Stimulated activated naive CD8-positive, alpha-beta T cell treated with anti-CD3 and anti-CD28 coated beads, Interleukin-15, Interleukin-2, amounts not matched to agents 100 ng/mL and 50 ng/mL, for 24 hours (primary cell): ENCODE measurements at regions not wholly inside any gene's neighbourhood (a gene's known extent, or its start where the extent isn't known, plus 50 kb on each side); places are given as distances from the start of the nearest gene placed in this dataset.
"Not testable (repeated sequence)": the region's sequence is repeated elsewhere in the genome, so short reads cannot be mapped to it uniquely, and the experiment has no call there.

Source experiments
- H3K27ac Mint-ChIP-seq: one replicate; pipeline ENCODE4 v1.8.0; 2021; ENCODE audit warnings: mild to moderate bottlenecking, mixed read lengths
- H3K27me3 Mint-ChIP-seq: one replicate; pipeline ENCODE4 v1.8.0; 2021; ENCODE audit warnings: mixed read lengths
- H3K36me3 Mint-ChIP-seq: one replicate; pipeline ENCODE4 v1.8.0; 2021; ENCODE audit warnings: low read depth, mixed read lengths
- H3K4me1 Mint-ChIP-seq: one replicate; pipeline ENCODE4 v1.8.0; 2021; ENCODE audit warnings: low read depth, mixed read lengths
- H3K4me3 Mint-ChIP-seq: one replicate; pipeline ENCODE4 v1.8.0; 2021; ENCODE audit warnings: mild to moderate bottlenecking, mixed read lengths
- H3K9me3 Mint-ChIP-seq: one replicate; pipeline ENCODE4 v1.8.0; 2021; ENCODE audit warnings: mixed read lengths

DNA sequence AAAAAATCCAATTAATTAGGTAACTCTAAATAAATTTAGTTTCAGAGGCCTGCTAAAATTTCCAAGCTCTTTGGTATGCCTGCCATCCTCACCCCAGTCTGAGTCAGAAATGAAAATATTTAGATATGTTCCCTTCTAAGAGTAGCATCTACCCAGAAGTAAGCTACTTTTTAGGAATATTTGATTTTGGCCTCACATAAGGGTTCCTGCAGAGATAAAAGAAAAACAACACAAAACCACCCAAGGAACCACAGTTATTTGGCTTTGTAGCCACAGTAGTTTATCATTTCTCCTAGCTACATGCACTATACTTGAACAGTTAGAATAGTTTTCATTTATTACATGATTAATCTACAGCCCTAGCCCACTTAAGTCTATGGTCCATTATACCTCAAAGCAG lies 192.6 kb upstream of the FAM241A start:
- no peak overlapping the region for H3K4me3 Mint-ChIP-seq
- no peak overlapping the region for H3K27ac Mint-ChIP-seq
- H3K9me3 Mint-ChIP-seq = no peaks in the 10 kb centered on the region
- H3K4me1 Mint-ChIP-seq = no peaks in the 10 kb centered on the region
- H3K36me3 Mint-ChIP-seq = no peaks in the 10 kb centered on the region
- peaks cover 4% of the 10 kb centered on the region for H3K27me3 Mint-ChIP-seq

DNA sequence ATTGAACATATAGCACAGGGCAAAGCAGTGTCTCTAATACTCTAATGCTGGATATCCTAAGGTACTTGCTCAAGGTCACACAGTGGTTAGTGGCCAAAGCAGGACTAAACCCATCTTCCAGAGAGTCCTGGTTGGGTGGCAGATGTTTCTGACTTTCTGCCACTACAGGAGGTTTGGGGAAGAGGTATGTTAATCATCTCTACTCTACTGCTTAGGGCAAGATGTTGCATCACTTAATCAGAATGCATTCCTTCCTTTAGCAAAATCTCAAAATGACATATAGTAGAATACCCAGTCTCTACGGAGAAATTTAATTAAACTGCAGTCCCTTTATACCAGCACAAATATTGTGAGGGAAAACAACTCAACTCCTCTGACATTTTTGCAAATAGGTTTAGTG lies 190.7 kb upstream of the FAM241A start:
- Mint-ChIP-seq H3K36me3 (no peaks in the 10 kb centered on the region), H3K4me3 (no peak overlapping the region)

DNA sequence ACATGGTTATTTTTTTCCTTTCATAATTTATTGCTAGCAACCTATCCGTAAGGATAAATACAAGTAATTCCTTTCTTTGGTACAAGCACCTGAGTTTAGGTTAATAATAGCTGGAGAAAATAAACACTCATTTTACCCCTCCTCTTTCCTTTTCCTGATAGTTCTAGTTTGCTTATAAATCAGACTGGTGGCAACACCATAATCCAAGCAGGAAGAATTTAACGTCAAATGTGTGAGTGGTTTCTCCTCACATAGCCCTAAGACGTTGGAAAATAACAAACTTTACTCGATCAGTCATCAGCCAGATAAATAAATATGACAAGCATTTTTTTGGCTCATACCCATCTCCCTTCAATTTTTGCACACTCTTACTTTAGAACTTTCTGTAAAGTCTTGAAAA lies 190.3 kb upstream of the FAM241A start:
- H3K27ac Mint-ChIP-seq = no peak overlapping the region
- no peaks in the 10 kb centered on the region for H3K36me3 Mint-ChIP-seq
- no peak overlapping the region for H3K4me3 Mint-ChIP-seq
- peaks cover 4% of the 10 kb centered on the region for H3K27me3 Mint-ChIP-seq
- no peaks in the 10 kb centered on the region for H3K9me3 Mint-ChIP-seq
- no peaks in the 10 kb centered on the region for H3K4me1 Mint-ChIP-seq

More for the DNA sequence above, 190.7 kb upstream of the FAM241A start:
- peaks cover 4% of the 10 kb centered on the region for H3K27me3 Mint-ChIP-seq
- no peaks in the 10 kb centered on the region for H3K4me1 Mint-ChIP-seq
- H3K27ac Mint-ChIP-seq = no peak overlapping the region
- no peaks in the 10 kb centered on the region for H3K9me3 Mint-ChIP-seq

DNA sequence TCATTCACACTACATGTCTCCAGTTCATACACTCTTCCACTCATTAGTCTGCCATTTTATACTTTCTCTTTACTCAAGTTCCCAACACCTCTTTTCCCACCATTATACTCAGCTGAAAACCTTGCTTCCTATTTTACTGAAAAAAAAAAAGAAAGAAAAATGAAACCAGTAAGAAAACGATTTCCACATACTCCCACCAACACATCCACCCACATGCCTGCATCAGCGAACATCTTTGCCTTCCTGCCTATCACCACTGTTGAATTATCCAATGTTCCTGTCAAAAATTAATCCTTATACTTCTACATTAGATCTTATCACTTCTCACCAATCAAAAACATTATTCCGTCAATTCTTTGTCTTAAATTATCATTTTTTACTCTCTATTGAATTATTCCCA lies 188.1 kb upstream of the FAM241A start:
- no peak overlapping the region for H3K4me3 Mint-ChIP-seq
- no peak overlapping the region for H3K27ac Mint-ChIP-seq
- no peaks in the 10 kb centered on the region for H3K4me1 Mint-ChIP-seq
- H3K9me3 Mint-ChIP-seq = no peaks in the 10 kb centered on the region
- H3K36me3 Mint-ChIP-seq = no peaks in the 10 kb centered on the region
- peaks cover 4% of the 10 kb centered on the region for H3K27me3 Mint-ChIP-seq

DNA sequence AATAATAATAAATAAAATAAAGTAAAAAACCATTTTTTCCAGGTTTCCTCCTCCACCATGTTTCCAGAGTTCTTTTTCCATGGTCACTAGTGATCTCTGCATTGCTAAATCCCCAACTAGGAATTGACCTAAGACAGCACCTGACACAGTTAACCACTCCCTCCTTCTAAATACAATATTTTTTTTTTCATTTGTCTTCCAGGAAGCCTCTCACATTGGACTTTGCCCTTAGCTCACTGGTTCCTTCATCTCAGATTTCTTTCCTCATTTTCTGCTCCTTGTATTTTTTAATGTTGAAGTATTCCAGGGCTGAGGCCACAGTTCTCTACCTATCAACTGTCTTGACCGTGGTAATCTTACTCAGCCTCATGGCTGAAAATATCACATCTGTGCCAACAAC lies 187.3 kb upstream of the FAM241A start:
- no peak overlapping the region for H3K27ac Mint-ChIP-seq

DNA sequence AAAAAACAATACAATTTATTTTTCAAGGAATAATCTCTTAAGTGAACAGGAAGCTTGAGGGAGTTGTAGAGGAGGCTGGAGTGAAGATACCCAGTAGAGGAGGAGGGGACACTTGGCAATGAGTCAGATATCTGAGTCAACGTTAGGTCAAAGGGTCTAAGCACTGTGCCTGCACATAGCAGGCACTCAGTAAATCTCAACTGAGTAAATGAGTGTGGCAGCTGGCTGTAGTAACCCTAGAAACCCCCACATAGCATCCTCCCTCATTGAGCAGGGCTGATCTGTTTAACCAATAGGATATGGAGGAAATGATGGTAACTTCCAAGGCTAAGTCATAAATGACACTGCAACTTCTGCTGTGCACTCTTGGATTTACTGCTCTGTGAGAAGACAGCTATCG lies 186.0 kb upstream of the FAM241A start:
- Mint-ChIP-seq H3K27me3 (no peaks in the 10 kb centered on the region), H3K4me1 (no peaks in the 10 kb centered on the region), H3K27ac (no peak overlapping the region), H3K4me3 (no peak overlapping the region), H3K9me3 (no peaks in the 10 kb centered on the region), H3K36me3 (no peaks in the 10 kb centered on the region)

More for the DNA sequence above, 187.3 kb upstream of the FAM241A start:
- Mint-ChIP-seq H3K27me3 (peaks cover 4% of the 10 kb centered on the region), H3K4me3 (no peak overlapping the region), H3K4me1 (no peaks in the 10 kb centered on the region), H3K9me3 (no peaks in the 10 kb centered on the region), H3K36me3 (no peaks in the 10 kb centered on the region)

DNA sequence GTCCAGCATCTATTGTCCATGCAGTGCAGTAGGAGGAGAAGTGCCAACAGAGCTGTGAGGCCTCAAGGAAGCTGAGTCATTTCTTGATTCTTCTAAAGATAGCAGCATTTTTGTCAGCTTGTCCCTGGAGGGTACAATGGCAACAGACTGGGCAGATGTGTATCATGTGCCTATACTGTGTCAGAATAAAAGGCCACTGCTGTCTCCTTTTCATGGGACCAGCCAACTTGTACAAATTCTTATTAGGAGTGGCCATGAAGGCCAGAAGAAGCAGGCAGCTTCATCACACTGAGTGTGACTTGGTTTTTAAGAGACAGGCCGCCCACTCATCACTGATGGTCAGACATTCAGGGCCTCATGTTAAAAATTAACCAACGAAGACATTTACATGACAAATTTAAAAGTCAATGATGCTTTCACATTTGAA lies 185.0 kb upstream of the FAM241A start:
- H3K4me1 Mint-ChIP-seq = no peaks in the 10 kb centered on the region
- no peaks in the 10 kb centered on the region for H3K27me3 Mint-ChIP-seq
- no peak overlapping the region for H3K27ac Mint-ChIP-seq
- H3K4me3 Mint-ChIP-seq = no peak overlapping the region
- no peaks in the 10 kb centered on the region for H3K9me3 Mint-ChIP-seq
- no peaks in the 10 kb centered on the region for H3K36me3 Mint-ChIP-seq

DNA sequence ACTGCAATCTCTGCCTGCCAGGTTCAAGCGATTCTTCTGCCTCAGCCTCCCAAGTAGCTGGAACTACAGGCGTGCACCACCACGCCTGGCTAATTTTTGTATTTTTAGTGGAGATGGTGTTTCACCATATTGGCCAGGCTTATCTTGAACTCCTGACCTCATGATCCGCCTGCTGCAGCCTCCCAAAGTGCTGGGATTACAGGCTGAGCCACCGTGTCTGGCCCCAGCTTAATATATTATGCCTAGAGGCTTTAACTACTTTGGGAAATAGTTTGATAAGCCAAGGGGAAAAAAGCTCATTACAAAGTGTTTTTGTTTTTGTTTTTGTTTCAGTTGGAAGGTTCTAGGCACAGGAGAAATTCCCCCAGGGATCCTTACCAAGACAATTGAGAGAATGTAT lies 184.2 kb upstream of the FAM241A start:
- not testable (repeated sequence) for H3K27ac Mint-ChIP-seq, H3K9me3 Mint-ChIP-seq, H3K27me3 Mint-ChIP-seq, H3K36me3 Mint-ChIP-seq, H3K4me1 Mint-ChIP-seq, H3K4me3 Mint-ChIP-seq

DNA sequence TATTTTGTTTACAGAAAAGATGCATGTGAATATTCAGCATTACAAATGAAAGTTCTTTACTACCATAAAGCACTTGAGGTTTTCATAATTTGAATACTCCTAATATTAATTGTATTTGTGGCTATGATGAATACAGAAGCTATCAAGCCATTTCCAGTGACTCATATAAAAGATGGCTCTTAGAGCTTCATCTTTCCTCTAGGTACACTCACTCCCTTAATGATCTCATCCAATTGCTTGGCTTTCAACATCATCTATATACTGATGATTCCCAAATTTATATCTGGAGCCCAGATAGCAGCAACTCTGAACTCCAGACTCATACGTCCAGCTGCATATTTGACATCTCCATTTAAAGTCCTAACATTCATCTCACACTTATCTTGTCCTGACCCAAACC lies 183.4 kb upstream of the FAM241A start:
- no peak overlapping the region for H3K27ac Mint-ChIP-seq
- no peaks in the 10 kb centered on the region for H3K9me3 Mint-ChIP-seq
- H3K4me3 Mint-ChIP-seq = no peak overlapping the region
- no peaks in the 10 kb centered on the region for H3K27me3 Mint-ChIP-seq
- no peaks in the 10 kb centered on the region for H3K4me1 Mint-ChIP-seq
- no peaks in the 10 kb centered on the region for H3K36me3 Mint-ChIP-seq

DNA sequence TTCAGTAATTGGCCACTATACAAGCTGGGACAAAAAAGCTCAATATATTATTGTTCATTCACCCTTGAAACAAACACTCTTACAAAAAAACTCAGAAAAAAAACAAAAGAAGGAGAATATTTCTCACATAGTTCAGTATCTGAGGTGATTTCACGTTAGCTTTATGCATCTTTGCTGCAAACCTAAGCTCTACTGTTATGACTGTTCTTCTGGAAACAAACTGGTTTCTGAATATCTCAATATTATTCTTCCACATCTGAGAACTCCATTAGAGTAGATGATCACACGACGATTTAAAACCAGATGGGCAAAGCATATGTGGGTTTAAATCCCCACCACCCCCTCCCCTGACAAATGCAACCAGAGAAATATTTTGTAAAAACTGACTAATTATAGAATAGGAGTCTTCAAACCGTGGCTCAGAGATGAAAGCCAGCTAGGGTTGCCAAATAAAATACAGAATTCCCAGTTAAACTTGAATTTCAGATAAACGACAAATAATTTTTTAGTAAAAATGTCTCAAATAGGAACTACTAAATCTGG lies 182.0 kb upstream of the FAM241A start:
- Mint-ChIP-seq H3K27ac (no peak overlapping the region), H3K36me3 (no peaks in the 10 kb centered on the region), H3K4me1 (no peaks in the 10 kb centered on the region), H3K4me3 (no peak overlapping the region), H3K9me3 (no peaks in the 10 kb centered on the region), H3K27me3 (no peaks in the 10 kb centered on the region)

DNA sequence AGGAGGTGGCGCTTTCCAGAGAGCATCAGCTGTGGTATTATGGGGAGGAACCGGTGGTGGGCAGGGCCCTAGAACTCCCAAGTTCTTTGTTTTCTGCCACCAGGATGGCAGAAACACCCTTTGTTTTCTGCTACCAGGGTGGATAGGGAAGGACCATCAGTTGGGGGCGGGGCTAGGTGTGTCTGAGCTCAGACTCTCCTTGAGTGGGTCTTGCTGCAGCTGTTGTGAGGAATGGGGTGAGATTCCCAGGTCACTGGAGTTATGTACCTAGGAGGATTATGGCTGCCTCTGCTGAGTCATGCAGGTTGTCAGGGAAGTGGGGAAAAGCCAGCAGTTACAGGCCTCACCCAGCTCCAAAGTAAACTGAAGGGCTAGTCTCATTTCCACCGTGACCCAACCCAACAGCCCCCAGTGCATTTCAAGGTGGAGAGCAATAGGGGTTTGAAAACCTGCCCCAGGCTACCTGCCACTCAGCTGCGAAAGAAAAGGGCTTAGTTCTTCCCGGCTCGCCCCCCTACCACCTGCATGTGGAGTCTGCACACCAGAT lies 167.8 kb upstream of the FAM241A start:
- Mint-ChIP-seq H3K27ac (no peak overlapping the region), H3K27me3 (peaks cover 3% of the 10 kb centered on the region)

DNA sequence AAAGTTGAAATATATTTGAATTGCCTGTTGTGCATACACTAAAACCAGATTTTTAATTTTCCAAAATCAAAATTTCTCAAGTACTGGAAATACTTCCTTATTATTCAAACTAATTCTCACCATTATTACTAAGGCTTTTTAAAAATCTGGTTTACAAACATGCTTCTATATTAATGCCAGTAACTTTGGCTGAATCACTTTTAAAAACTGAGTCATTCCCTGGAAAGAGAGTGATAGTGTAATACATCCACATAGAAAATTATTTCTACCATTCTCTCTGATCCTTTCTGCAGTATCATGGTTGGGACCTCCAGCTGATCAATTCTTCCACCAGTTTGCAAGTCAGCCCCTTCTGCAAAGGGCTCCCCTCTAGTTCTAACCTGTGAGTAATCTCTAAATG lies 165.3 kb upstream of the FAM241A start:
- Mint-ChIP-seq H3K9me3 (no peaks in the 10 kb centered on the region), H3K4me1 (no peaks in the 10 kb centered on the region), H3K27me3 (peaks cover 3% of the 10 kb centered on the region), H3K4me3 (no peak overlapping the region), H3K27ac (no peak overlapping the region), H3K36me3 (no peaks in the 10 kb centered on the region)

More for the DNA sequence above, 167.8 kb upstream of the FAM241A start:
- Mint-ChIP-seq H3K36me3 (no peaks in the 10 kb centered on the region), H3K9me3 (no peaks in the 10 kb centered on the region), H3K4me3 (no peak overlapping the region), H3K4me1 (no peaks in the 10 kb centered on the region)

DNA sequence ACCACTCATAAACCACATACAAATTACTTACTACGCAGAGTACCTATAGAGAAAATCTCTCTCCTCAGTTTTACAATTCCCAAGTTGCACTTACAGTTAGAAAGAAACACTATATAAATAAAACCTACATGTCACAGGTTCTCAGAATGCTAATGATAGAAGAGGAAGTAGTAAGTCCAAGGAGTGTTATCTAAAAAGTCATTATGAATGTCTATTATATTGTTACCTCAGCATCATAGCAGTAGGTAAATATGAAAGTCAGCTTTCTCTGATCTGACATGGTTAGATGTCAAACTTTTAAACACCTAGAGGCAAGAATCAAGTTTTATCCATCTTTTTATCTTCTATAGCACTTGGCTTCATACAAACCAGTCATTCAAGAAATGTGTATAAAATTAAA lies 163.2 kb upstream of the FAM241A start:
- Mint-ChIP-seq H3K27ac (no peak overlapping the region), H3K9me3 (no peaks in the 10 kb centered on the region), H3K27me3 (peaks cover 12% of the 10 kb centered on the region), H3K4me3 (no peak overlapping the region), H3K4me1 (no peaks in the 10 kb centered on the region), H3K36me3 (no peaks in the 10 kb centered on the region)

DNA sequence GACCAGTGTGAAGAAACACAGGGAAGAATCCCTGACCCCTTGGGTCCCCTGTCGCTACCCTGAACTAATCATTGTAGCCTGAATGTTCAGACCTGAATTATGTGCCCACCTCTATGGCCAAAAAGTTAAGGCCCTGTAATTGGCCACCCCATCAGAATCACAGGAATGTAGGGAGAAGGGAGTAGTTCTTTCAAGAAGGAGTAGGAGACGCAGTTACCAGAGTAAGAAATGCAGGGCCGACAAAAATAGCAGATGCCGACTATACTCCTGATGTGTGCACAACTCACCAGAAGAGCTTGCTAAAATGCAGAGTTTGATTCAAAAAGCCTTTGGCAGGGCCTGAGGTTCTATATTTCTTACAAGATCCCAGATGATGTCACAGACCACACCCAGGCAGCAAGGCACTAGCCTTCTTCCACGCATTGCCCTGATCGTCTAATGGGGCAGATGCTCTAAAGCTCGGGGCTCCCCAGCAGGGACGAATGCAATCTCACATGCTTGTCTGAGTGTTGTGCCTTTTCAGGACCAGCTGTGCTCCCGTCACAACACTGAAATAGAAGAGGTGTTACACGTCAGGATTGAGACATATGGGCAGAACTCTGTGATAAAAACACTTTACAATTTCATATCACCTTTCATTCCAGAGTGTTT lies 161.0 kb upstream of the FAM241A start:
- Mint-ChIP-seq H3K27ac (no peak overlapping the region), H3K27me3 (peaks cover 20% of the 10 kb centered on the region), H3K4me3 (no peak overlapping the region), H3K4me1 (no peaks in the 10 kb centered on the region), H3K9me3 (no peaks in the 10 kb centered on the region), H3K36me3 (no peaks in the 10 kb centered on the region)

DNA sequence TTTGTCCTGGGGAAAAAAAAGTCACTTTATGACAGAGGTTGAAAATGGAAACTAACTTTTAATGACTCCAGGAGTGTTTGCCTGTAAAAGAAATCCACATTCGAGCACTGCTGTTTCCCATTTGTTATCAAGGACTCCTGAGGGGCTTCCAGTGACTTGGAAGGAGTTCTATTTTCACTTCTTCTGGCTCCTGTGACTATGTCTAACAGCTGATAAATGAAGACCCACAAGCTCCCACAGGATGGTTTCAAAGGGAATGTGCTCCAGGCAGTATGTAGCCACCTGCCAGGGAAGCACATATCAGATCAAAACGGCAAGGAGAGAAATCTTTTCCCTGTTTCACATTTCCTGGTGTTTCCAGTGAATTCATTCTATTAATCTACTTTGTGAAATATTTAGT lies 159.8 kb upstream of the FAM241A start:
- Mint-ChIP-seq H3K27ac (no peak overlapping the region), H3K36me3 (no peaks in the 10 kb centered on the region), H3K9me3 (no peaks in the 10 kb centered on the region), H3K4me3 (no peak overlapping the region), H3K4me1 (no peaks in the 10 kb centered on the region), H3K27me3 (peaks cover 20% of the 10 kb centered on the region)

DNA sequence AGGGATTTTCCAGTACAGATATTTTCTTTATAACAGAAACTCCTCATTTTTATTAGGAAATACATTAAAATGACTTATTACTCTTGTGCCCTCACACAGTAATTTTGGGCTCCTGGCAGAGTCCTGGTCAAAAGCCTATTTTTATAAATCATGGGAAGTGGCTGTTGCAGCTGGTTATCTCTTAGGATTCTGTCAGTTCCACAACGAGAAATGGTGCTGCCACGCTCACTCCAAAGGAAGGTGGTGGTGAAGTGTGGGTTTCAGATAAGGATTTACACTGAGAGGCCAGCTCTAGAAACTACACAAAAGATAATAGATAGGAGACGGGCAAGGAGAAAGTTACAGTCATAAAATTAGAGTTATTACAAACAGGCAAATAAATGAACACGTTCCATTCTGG lies 159.2 kb upstream of the FAM241A start:
- Mint-ChIP-seq H3K27me3 (peaks cover 20% of the 10 kb centered on the region), H3K4me1 (no peaks in the 10 kb centered on the region), H3K9me3 (no peaks in the 10 kb centered on the region)

More for the DNA sequence above, 159.2 kb upstream of the FAM241A start:
- Mint-ChIP-seq H3K36me3 (no peaks in the 10 kb centered on the region), H3K4me3 (no peak overlapping the region), H3K27ac (no peak overlapping the region)
